ENCODE measurements at regions not wholly inside any gene's neighbourhood (a gene's known extent, or its start where the extent isn't known, plus 50 kb on each side); places are given as distances from the start of the nearest gene placed in this dataset.

- TF ChIP-seq, protein P1, sequence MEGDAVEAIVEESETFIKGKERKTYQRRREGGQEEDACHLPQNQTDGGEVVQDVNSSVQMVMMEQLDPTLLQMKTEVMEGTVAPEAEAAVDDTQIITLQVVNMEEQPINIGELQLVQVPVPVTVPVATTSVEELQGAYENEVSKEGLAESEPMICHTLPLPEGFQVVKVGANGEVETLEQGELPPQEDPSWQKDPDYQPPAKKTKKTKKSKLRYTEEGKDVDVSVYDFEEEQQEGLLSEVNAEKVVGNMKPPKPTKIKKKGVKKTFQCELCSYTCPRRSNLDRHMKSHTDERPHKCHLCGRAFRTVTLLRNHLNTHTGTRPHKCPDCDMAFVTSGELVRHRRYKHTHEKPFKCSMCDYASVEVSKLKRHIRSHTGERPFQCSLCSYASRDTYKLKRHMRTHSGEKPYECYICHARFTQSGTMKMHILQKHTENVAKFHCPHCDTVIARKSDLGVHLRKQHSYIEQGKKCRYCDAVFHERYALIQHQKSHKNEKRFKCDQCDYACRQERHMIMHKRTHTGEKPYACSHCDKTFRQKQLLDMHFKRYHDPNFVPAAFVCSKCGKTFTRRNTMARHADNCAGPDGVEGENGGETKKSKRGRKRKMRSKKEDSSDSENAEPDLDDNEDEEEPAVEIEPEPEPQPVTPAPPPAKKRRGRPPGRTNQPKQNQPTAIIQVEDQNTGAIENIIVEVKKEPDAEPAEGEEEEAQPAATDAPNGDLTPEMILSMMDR (IDR thresholded peaks at IDR 0.05; ENCODE audit: borderline replicate concordance, extremely low read depth, low read length, poor library complexity, severe bottlenecking): no peak
- TF ChIP-seq EZH2 (IDR thresholded peaks at IDR 0.05; ENCODE audit: borderline replicate concordance, low read depth, low read length, severe bottlenecking): no peak
These were observed 431.6 kb downstream of the PRR16 start for GRCh38 chr5:120895660-120896059.
